Epithelial cell of esophagus (primary cell): ENCODE measurements at regions not wholly inside any gene's neighbourhood (a gene's known extent, or its start where the extent isn't known, plus 50 kb on each side); places are given as distances from the start of the nearest gene placed in this dataset.

Experiments
- DNase-seq: peaks from one replicate; pipeline ENCODE4 v3.0.0; 2010; ENCODE audit warnings: low read depth
- H3K4me3 ChIP-seq: 2 replicates; pipeline ENCODE4 v1.5.1; 2011; ENCODE audit warnings: mild to moderate bottlenecking, low read length, control low read depth
- TF ChIP-seq, protein P1 (sequence below): IDR thresholded peaks from 2 replicates; pipeline ENCODE4 v1.5.1; 2011; ENCODE audit warnings: low read depth, mild to moderate bottlenecking, low read length, control low read depth, inconsistent platforms; ENCODE audit not compliant: insufficient read depth; ENCODE audit errors: missing control alignments

DNA sequence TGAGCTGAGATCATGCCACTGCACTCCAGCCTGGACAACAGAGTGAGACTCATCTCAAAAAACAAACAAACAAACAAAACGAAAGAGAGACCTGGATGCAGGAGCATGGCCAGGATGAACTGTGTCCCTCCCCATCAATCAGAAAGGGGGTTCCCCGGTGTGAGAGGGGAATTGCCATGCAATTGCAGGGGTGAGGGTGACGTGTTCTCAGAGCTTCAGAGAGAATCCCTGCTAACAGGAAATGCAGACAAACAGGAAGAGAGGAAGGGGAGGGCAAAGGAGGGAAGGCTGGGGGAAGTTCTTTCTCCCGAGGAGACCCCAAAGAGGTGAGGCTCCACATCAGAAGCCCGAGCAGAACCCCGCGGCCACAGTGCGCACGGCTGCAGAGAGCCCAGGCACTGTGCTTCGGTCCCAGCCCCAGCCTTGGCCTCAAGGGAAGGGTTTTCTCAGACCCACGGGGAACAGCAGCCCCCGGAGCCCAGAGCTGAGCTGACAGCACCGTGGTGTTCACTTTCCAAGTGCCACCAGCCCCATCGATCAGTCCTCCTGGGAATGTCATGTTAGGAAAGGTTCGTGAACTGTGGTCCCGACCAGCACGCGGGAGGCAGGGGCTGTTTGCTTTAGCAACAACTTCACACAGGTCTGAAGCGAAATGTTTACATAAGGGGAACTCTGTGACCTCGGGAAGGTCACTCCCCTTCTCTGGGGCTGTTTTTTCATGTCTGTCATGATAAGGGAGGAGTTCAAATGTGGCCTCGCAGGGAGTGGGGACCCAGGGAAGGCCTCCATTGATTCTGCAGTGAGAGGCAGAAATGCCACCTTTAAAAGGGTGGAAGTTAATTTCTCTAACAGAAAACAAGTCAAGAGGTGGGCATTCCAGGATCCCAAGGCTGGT is 108.0 kb upstream of the ANO1 start:
- no peak overlapping the region for H3K4me3 ChIP-seq
- TF ChIP-seq, protein P1, sequence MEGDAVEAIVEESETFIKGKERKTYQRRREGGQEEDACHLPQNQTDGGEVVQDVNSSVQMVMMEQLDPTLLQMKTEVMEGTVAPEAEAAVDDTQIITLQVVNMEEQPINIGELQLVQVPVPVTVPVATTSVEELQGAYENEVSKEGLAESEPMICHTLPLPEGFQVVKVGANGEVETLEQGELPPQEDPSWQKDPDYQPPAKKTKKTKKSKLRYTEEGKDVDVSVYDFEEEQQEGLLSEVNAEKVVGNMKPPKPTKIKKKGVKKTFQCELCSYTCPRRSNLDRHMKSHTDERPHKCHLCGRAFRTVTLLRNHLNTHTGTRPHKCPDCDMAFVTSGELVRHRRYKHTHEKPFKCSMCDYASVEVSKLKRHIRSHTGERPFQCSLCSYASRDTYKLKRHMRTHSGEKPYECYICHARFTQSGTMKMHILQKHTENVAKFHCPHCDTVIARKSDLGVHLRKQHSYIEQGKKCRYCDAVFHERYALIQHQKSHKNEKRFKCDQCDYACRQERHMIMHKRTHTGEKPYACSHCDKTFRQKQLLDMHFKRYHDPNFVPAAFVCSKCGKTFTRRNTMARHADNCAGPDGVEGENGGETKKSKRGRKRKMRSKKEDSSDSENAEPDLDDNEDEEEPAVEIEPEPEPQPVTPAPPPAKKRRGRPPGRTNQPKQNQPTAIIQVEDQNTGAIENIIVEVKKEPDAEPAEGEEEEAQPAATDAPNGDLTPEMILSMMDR: no peak
- no peak for DNase-seq

DNA sequence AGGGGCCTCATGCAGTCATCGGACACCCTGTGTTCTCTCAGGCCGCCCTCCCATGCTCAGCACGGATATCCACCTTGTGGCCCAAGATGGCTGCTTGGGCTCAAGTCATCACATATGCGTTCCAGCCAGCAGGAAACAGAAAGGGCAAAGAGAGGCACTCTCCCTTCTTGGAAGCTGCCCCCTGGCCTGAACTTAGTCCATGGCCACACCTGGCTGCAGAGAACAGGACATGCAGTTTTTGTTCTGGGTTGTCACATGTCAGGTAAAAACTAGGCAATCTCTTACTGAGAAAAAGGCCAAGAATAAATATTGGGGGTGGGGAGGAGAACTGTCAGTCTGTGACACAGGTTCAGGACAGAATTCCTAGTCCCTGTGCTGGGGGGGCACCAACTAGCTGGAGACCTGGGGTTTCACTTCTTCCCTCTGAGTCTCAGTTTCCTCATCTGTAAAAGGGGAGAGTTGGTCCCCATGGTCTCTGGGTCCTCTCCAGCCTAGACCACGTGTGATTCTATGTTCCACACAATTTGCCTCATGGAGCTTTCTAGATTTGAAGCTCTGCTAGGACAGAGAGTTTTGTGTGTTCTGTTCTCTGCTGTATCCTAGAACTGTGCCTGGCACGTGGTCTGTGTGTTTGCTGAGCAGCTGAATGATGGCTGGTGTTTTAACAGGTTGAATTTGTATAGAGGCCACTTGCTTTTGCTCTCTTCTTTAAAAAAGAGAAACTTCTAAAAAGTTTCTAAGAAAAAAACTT is 107.2 kb upstream of the ANO1 start:
- no peak overlapping the region for H3K4me3 ChIP-seq
- TF ChIP-seq, protein P1: no peak
- DNase-seq: no peak

DNA sequence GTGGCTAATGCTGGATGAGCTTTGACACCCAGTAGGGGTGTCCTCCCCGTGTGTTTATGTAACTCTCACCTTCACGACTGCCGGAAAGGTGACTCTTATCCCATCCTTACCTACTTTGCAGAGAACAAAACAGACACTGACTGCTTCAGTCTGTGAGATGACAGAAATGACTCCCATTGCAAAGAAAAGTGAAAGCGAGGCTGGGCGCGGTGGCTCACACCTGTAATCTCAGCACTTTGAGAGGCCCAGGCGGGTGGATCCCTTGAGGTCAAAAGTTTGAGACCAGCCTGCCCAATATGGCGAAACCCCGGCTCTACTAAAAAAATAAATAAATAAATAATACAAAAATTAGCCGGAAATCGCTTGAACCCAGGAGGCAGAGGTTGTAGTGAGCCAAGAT is 106.4 kb upstream of the ANO1 start:
- no peak overlapping the region for H3K4me3 ChIP-seq
- TF ChIP-seq, protein P1: no peak
- DNase-seq: no peak

DNA sequence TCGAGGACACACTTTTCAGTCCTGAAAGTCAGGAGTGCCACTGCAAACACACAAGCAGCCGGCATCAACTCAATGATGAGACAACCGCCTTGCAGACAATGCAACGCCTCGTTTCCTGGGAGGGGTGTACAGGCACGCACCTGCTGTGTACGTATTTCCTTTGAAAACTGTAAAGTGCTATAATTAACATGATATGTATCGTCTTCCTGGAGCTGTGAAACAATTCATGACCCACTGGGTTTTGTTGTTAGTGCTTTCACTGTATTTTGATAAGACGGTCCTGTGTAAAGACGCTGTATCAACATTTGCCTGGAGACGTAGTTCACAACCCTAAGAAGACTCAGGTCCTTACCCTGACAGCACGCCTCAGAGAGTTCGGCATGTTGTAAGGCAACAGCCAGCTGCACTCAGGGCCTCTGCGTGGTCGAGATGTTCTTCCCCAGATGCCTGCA is 105.7 kb upstream of the ANO1 start:
- H3K4me3 ChIP-seq: no peak overlapping the region
- TF ChIP-seq, protein P1: no peak
- no peak for DNase-seq

DNA sequence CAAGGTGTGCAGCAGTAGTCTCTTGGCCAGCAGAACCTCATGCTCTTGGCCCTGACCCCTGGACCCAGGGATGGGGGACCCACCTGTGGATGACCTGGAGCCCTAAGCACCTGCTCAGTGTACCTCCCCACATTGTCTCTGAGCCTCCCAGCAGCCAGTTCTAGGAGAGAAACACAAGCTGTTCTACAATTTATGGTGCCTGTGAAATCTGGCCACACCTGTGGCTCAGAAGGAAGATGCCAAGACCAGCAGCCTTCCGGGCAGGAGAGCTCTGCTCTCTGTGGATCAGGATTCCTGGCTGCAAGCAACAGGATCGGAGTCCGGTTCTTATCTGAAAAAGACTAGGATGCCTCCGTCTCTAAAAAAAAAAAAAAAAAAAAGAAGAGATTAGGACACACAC is 103.6 kb upstream of the ANO1 start:
- TF ChIP-seq, protein P1: no peak
- no peak overlapping the region for H3K4me3 ChIP-seq

DNA sequence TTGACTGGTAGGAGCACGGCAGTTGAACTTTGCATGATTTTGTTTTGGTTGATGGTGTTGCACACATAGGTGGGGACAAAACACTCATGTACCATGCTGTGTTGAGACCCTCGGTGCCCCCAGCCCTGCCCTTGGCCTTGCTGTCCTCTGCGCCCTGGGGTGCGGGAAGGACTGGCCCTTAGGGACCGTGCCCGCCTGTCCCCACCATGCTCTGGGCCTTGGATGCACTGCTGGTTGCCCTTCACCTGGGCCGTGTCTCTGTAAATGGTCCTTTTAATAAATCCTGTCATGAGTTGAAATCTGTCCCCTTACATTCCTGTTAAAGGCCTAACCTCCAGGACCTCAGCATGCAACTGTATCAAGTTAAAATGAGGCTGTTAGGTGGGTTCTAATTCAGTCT is 102.3 kb upstream of the ANO1 start:
- no peak overlapping the region for H3K4me3 ChIP-seq
- TF ChIP-seq, protein P1: no peak
- no peak for DNase-seq

More for the DNA sequence above, 103.6 kb upstream of the ANO1 start:
- no peak for DNase-seq
